Nephron progenitor cell (in vitro differentiated cells): ENCODE measurements at regions not wholly inside any gene's neighbourhood (a gene's known extent, or its start where the extent isn't known, plus 50 kb on each side); places are given as distances from the start of the nearest gene placed in this dataset.

Experiments
- DNase-seq: peaks from one replicate; pipeline ENCODE4 v3.0.0; 2021
- H3K27ac Mint-ChIP-seq: 2 replicates; pipeline ENCODE4 v1.8.0; 2021; ENCODE audit warnings: mild to moderate bottlenecking, moderate library complexity, mixed read lengths
- H3K27me3 Mint-ChIP-seq: 2 replicates; pipeline ENCODE4 v1.8.0; 2021; ENCODE audit warnings: mild to moderate bottlenecking, low read depth, mixed read lengths; ENCODE audit not compliant: poor library complexity
- H3K36me3 Mint-ChIP-seq: 2 replicates; pipeline ENCODE4 v1.8.0; 2021; ENCODE audit warnings: low read depth, mixed read lengths
- H3K4me1 Mint-ChIP-seq: 2 replicates; pipeline ENCODE4 v1.8.0; 2021; ENCODE audit warnings: mixed read lengths
- H3K4me3 Mint-ChIP-seq: 2 replicates; pipeline ENCODE4 v1.8.0; 2021; ENCODE audit warnings: mild to moderate bottlenecking, moderate library complexity, mixed read lengths
- H3K9me3 Mint-ChIP-seq: 2 replicates; pipeline ENCODE4 v1.8.0; 2021; ENCODE audit warnings: mild to moderate bottlenecking, moderate library complexity, mixed read lengths
- TF ChIP-seq, protein P1 (sequence below): fragments of 200-600 bp; sonication (generic); IDR thresholded peaks from 2 replicates; pipeline ENCODE4 v1.5.0; 2021; ENCODE audit warnings: antibody characterized with exemption

DNA sequence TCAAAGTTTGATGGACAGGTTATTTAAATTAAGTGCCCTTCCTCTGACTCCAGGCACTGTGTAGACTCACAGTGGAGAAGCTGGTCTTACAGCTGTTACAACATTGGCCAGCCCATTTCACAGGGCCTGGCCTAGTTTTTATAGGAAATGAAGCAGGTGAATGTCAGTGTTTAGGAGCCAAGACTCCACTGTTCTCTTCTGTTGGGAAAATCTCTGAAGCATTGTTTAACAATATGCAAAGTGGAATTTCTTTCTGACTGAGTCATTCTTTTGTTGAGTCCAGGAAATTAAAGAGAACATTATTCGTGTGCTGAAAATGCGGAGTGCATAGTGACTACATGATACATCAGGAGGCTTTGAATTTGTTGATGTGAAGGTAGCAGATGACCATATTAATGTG lies 64.7 kb downstream of the ARRDC4 start:
- Mint-ChIP-seq H3K36me3 (no peaks in the 10 kb centered on the region), H3K27me3 (peaks cover 9% of the 10 kb centered on the region), H3K27ac (no peak overlapping the region), H3K9me3 (peaks cover 5% of the 10 kb centered on the region), H3K4me3 (no peak overlapping the region), H3K4me1 (no peaks in the 10 kb centered on the region)
- TF ChIP-seq, protein P1, sequence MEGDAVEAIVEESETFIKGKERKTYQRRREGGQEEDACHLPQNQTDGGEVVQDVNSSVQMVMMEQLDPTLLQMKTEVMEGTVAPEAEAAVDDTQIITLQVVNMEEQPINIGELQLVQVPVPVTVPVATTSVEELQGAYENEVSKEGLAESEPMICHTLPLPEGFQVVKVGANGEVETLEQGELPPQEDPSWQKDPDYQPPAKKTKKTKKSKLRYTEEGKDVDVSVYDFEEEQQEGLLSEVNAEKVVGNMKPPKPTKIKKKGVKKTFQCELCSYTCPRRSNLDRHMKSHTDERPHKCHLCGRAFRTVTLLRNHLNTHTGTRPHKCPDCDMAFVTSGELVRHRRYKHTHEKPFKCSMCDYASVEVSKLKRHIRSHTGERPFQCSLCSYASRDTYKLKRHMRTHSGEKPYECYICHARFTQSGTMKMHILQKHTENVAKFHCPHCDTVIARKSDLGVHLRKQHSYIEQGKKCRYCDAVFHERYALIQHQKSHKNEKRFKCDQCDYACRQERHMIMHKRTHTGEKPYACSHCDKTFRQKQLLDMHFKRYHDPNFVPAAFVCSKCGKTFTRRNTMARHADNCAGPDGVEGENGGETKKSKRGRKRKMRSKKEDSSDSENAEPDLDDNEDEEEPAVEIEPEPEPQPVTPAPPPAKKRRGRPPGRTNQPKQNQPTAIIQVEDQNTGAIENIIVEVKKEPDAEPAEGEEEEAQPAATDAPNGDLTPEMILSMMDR = no peak
- DNase-seq = no peak

DNA sequence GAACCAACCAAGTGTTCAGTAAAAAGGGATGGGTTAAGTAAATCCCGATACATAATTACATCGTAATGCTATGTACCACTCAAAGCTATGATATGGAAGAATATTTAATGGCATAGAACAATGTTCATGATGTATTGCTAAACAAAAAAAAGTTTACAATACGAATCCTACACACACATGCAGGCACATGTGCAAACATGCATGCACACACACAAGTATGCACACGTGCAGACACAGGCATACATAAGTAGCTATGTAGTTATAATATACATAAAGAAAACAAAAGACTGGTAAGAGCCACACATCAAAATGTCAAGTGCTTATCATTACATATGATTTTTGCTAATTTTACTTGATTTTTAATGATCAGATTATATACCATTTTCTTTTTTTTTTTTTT lies 74.2 kb downstream of the ARRDC4 start:
- no peaks in the 10 kb centered on the region for H3K36me3 Mint-ChIP-seq
- no peak overlapping the region for H3K27ac Mint-ChIP-seq
- no peak for DNase-seq
- TF ChIP-seq, protein P1 = no peak
- H3K27me3 Mint-ChIP-seq = peaks cover 9% of the 10 kb centered on the region
- H3K9me3 Mint-ChIP-seq = no peaks in the 10 kb centered on the region
- H3K4me3 Mint-ChIP-seq = no peak overlapping the region
- peaks cover 5% of the 10 kb centered on the region for H3K4me1 Mint-ChIP-seq

DNA sequence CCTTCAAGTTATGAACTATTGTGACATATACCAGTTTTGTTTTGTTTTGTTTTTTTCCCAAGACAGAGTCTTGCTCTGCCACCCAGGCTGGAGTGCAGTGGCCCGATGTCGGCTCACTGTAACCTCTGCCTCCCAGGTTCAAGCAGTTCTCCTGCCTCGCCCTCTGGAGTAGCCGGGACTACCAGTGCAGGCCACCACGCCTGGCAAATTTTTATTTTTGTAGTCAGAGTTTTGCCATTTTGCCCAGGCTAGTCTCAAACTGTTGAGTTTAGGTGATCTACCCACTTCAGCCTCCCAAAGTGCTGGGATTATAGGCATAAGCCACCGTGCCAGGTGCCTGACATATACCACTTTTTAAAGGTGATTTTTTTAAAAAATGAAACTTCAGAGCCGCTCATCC lies 74.6 kb downstream of the ARRDC4 start:
- H3K4me3 Mint-ChIP-seq = no peak overlapping the region
- peaks cover 11% of the 10 kb centered on the region for H3K27me3 Mint-ChIP-seq
- H3K27ac Mint-ChIP-seq = no peak overlapping the region
- TF ChIP-seq, protein P1 = no peak
- no peaks in the 10 kb centered on the region for H3K9me3 Mint-ChIP-seq
- H3K36me3 Mint-ChIP-seq = no peaks in the 10 kb centered on the region
- H3K4me1 Mint-ChIP-seq = peaks cover 5% of the 10 kb centered on the region
- no peak for DNase-seq

DNA sequence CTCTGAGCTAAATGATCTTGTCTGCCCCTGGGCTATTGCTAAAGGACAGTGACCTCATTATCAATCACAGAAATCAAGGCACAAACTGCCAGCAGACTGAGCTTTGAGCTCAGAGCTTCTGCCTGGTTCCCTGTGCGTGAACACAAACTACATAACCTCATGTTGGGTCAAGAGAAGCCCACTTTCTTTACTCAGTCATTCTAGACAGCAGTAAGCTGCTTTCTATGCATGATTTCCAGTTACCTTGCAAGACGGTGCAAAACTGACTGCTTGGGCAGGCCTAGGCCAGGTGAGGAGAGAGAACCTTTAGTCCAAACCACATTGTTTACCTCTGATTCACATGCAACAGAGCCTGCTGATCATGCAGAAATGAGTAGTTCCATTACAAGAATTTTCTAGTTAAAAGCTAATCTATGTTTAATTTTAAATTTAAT lies 75.1 kb downstream of the ARRDC4 start:
- Mint-ChIP-seq H3K27me3 (peaks cover 10% of the 10 kb centered on the region), H3K4me1 (peaks cover 5% of the 10 kb centered on the region), H3K4me3 (no peak overlapping the region), H3K9me3 (no peaks in the 10 kb centered on the region), H3K27ac (peak overlapping the region; percentile 36), H3K36me3 (no peaks in the 10 kb centered on the region)
- TF ChIP-seq, protein P1 = no peak
- DNase-seq = no peak

DNA sequence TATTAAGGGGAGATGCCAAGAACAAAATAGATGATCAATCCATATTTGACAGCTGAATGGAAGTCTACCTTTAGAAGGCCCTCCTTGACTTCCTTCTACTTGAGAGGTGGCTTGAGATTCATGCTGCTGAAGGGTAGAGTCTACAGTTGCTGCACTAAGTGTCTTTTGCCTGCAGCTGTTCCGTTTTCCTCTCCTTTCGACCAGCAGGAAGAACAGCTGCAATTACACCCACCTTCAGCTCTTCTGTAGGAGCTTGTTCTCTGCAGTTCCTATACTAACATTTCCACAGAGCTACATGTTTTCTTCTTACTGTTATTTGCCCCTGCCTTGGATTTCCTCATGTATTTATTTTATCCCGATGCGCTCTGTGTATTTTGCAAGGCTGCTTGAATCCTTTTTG lies 79.1 kb downstream of the ARRDC4 start:
- Mint-ChIP-seq H3K4me3 (no peak overlapping the region), H3K9me3 (no peaks in the 10 kb centered on the region), H3K27ac (no peak overlapping the region), H3K36me3 (no peaks in the 10 kb centered on the region), H3K27me3 (peaks cover 14% of the 10 kb centered on the region), H3K4me1 (peaks cover 5% of the 10 kb centered on the region)
- TF ChIP-seq, protein P1 = no peak
- DNase-seq = no peak

DNA sequence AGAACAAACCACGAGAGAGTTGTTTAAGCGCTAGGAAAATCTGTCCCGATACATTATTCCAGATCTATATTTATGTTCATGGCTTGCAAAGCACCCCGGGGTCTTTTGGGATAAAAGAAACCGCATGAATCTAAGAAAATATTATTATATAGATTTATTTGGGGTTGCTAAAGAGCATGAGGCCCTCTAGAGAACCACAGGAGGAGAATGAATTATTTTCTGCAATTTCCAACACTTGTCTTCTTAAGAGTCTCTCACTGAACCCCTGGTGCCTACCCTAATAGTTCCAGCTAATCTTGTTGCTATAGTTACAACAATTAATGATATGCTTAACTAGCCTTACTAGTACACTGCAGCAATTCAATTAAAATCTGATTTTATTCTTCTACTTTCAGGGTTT lies 79.6 kb downstream of the ARRDC4 start:
- Mint-ChIP-seq H3K27me3 (peaks cover 15% of the 10 kb centered on the region), H3K36me3 (no peaks in the 10 kb centered on the region), H3K4me3 (no peak overlapping the region), H3K9me3 (no peaks in the 10 kb centered on the region), H3K27ac (no peak overlapping the region), H3K4me1 (peaks cover 5% of the 10 kb centered on the region)
- TF ChIP-seq, protein P1 = no peak
- DNase-seq = no peak
